Left lung (tissue), 4 donors: ENCODE measurements at regions not wholly inside any gene's neighbourhood (a gene's known extent, or its start where the extent isn't known, plus 50 kb on each side); places are given as distances from the start of the nearest gene placed in this dataset.

Experiments
- ATAC-seq: fragments of 200-7000 bp; cut with Tn5 transposase; one replicate; pipeline ENCODE4 v1.9.1; 2020; ENCODE audit warnings: moderate library complexity
- DNase-seq, 4 donors: peaks; one replicate each; pipeline ENCODE4 v3.0.0-alpha.2; 2013 to 2020
- H3K27ac ChIP-seq, 2 donors: fragments of 200-600 bp; sonication (generic) in 1 of 2; one replicate each; pipeline versions ENCODE4 v1.5.0 to v1.8.0; 2020 to 2021
- H3K27me3 ChIP-seq, 2 donors: fragments of 200-600 bp; sonication (generic) in 1 of 2; one replicate each; pipeline versions ENCODE4 v1.5.0 to v1.8.0; 2020 to 2021
- H3K36me3 ChIP-seq, 2 donors: fragments of 200-600 bp; sonication (generic) in 1 of 2; one replicate each; pipeline versions ENCODE4 v1.5.0 to v1.8.0; 2020 to 2021
- H3K4me1 ChIP-seq, 2 donors: fragments of 200-600 bp; one replicate each; pipeline ENCODE4 v1.8.0; 2021
- H3K4me3 ChIP-seq, 2 donors: fragments of 200-600 bp; sonication (generic) in 1 of 2; one replicate each; pipeline versions ENCODE4 v1.5.0 to v1.8.0; 2020 to 2021; ENCODE audit warnings: mild to moderate bottlenecking in 1 of 2
- H3K9me3 ChIP-seq, 2 donors: fragments of 200-600 bp; sonication (generic) in 1 of 2; one replicate each; pipeline versions ENCODE4 v1.5.0 to v1.8.0; 2020 to 2021
- CTCF ChIP-seq, 2 donors: fragments of 200-600 bp; sonication (generic) in 1 of 2; IDR thresholded peaks; one replicate each; pipeline versions ENCODE4 v1.5.0 to v1.8.0; 2021; ENCODE audit warnings: antibody characterized with exemption in 2 of 2
- intact Hi-C, 2 donors: fragments of 100-400 bp; cut with DNase I; formaldehyde crosslinking; loops; one replicate each; pipeline versions ENCODE4 v1.11.2 to v1.14.2; 2022
- donor health status: DM: no; HTN: yes; CAD: no.
- donor health status: DM: no; HTN: no; CAD: no.

GRCh38 chr18:42436222-42436765 is 481.3 kb downstream of the PIK3C3 start:
- Histone ChIP-seq H3K9me3 (peaks cover 0 to 1% of the 10 kb centered on the region in 2 donors), H3K27me3 (no peaks in the 10 kb centered on the region), H3K27ac (no peak overlapping the region), H3K36me3 (no peaks in the 10 kb centered on the region), H3K4me3 (no peak overlapping the region), H3K4me1 (no peaks in the 10 kb centered on the region)
- no peak for ATAC-seq
- TF ChIP-seq CTCF (IDR thresholded peaks at IDR 0.05), result no peak
- DNase-seq, result no peak
- intact Hi-C loops, result no loop called here

DNA sequence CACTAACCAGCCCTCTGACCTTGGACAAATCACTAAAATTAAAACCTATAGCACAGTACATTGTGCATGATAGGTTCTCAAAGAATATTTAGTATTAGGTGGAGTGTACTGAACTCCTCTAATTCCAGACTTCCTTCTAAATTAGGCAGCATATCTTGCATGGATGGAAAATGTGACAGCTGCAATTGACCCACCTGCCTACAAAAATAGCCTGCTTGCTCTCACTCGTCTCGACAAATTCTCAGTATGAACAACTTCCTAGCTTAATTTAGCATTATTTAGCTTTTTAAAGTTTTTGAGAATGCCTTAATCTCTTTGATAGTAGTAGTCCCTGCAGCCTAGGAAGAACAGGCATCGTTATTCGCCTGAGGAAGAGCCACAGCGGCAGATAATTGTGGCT is 482.0 kb downstream of the PIK3C3 start:
- intact Hi-C loops, result no loop called here
- H3K4me1 ChIP-seq, result no peaks in the 10 kb centered on the region
- no peaks in the 10 kb centered on the region for H3K36me3 ChIP-seq
- no peak for ATAC-seq
- H3K4me3 ChIP-seq, result no peak overlapping the region
- DNase-seq, result no peak
- no peak for TF ChIP-seq CTCF (IDR thresholded peaks at IDR 0.05)
- H3K27me3 ChIP-seq, result no peaks in the 10 kb centered on the region
- H3K9me3 ChIP-seq, result peaks cover 0 to 1% of the 10 kb centered on the region in 2 donors
- H3K27ac ChIP-seq, result no peak overlapping the region

DNA sequence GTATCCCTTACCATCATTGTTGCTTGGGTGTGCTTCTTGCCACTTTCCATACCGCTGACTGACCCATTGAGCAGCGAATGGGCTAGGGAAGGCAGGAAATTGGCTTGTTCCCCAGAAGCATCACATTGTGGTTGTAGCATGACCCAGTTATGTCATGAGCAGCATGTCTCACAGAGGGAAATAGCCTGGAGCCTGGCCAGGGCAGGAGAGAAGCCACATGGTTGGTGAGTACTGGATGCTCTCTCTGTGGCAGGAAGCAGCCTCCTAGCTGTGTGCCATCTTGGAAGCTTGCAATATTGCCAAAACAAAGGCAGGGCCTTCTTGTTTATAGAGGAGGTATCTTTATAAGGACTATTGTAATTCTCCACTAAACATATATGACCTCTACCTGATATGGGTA is 482.6 kb downstream of the PIK3C3 start:
- DNase-seq (peak in 1 of 4 donors; percentile 37), ATAC-seq (no peak)
- Histone ChIP-seq H3K4me1 (no peaks in the 10 kb centered on the region), H3K27ac (no peak overlapping the region), H3K27me3 (no peaks in the 10 kb centered on the region), H3K4me3 (no peak overlapping the region), H3K9me3 (peaks cover 0 to 1% of the 10 kb centered on the region in 2 donors), H3K36me3 (no peaks in the 10 kb centered on the region)
- intact Hi-C loops, result no loop called here
- no peak for TF ChIP-seq CTCF (IDR thresholded peaks at IDR 0.05)

DNA sequence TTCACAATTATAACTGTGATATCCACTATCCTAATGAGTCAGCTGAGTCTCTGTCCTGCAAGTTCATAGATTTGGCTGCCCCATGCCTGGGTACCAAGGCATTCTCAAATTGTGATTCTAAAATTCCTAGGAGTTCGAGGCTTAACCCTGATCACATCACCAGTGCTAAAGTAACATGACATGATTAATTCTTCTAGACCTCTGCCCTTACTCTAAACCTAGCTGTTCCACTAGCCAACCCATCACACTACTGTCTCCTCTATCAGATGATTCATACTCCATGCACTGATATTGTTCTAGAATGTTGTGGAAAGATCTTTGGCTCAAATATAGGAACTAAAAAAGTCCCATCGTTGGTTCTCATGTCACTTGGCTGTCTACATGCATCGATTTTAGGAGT is 487.6 kb downstream of the PIK3C3 start:
- DNase-seq (no peak), ATAC-seq (no peak)
- peaks cover 0 to 16% of the 10 kb centered on the region in 2 donors for H3K9me3 ChIP-seq
- TF ChIP-seq CTCF (IDR thresholded peaks at IDR 0.05), result no peak
- H3K36me3 ChIP-seq, result no peaks in the 10 kb centered on the region
- no peaks in the 10 kb centered on the region for H3K4me1 ChIP-seq
- H3K4me3 ChIP-seq, result no peak overlapping the region
- no peaks in the 10 kb centered on the region for H3K27me3 ChIP-seq
- H3K27ac ChIP-seq, result no peak overlapping the region
- intact Hi-C loops, result no loop called here

GRCh38 chr18:42444349-42444748 is 489.3 kb downstream of the PIK3C3 start:
- Histone ChIP-seq H3K36me3 (no peaks in the 10 kb centered on the region), H3K4me1 (no peaks in the 10 kb centered on the region), H3K4me3 (no peak overlapping the region), H3K27ac (no peak overlapping the region), H3K27me3 (no peaks in the 10 kb centered on the region), H3K9me3 (peaks cover 0 to 29% of the 10 kb centered on the region in 2 donors)
- DNase-seq (no peak), ATAC-seq (no peak)
- TF ChIP-seq CTCF (IDR thresholded peaks at IDR 0.05), result no peak
- intact Hi-C loops, result no loop called here
